ENCODE measurements at regions not wholly inside any gene's neighbourhood (a gene's known extent, or its start where the extent isn't known, plus 50 kb on each side); places are given as distances from the start of the nearest gene placed in this dataset.
A peak's percentile ranks its signal among the peaks of the same experiment; 100 is the strongest.

DNA sequence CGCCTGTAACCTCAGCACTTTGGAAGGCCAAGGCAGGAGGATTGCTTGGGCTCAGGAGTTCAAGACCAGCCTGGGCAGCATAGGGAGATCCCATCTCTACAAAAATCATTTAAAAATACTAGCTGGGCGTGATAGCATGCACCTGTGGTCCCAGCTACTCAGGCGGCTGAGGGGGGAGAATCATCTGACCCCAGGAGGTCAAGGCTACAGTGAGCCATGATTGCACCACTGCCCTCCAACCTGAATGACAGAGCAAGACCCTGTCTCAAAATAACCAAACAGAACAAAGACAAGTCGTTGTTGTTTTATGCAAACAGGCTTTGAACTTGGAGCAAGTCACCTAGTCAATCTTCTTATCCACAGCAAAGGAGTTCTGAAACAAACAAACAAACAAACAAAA, 82.0 kb upstream of the AKAP13 start:
- no peak for ATAC-seq
- no peak for DNase-seq
- intact Hi-C loops (cut with DNase I, micrococcal nuclease), result no loop called here

DNA sequence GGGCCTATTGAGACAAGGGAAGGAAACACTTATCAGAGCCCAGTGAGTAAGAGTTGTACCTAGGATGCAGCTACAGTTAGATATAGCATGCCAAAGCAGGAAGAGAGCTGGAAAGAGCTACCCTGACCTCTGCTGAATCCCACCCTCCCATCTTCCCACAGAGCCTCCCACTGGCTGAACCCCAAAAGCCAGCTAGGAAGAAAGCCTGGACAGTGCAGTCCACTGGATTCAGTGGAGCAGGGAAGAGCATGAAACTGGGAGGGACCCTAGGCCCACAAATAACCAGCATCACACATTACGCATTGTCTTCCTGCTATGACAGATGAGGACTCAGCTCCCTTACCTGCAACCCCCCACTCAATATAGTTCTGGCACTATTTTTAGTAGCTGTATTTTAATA, 81.5 kb upstream of the AKAP13 start:
- DNase-seq, result no peak
- no peak for ATAC-seq
- intact Hi-C loops (cut with DNase I, micrococcal nuclease), result no loop called here

DNA sequence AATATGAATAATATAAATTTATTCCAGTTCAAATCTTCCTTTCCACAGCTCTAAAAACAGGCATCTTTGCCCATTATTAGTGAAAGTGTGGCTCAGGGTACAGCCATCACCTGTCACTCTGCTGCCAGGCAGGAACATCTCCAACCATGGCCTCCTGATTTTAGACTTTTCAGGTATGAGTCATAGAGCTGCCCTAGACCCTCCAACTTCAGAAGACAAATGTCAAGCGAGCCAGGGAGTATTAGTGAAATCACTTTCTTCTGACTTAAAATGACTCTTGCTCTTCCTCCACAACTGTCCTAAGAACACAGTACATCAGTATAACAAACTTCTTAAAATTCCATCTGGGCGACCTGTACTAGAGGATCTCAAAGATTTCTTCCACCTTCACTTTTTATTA, 78.1 kb upstream of the AKAP13 start:
- intact Hi-C loops (cut with DNase I, micrococcal nuclease), result loop anchor here in 1 of 2 donors (10.0 kb wide), 1 partner anchor 123 kb away; no protein-coding TSS in a partner anchor
- ATAC-seq (no peak), DNase-seq (no peak)

DNA sequence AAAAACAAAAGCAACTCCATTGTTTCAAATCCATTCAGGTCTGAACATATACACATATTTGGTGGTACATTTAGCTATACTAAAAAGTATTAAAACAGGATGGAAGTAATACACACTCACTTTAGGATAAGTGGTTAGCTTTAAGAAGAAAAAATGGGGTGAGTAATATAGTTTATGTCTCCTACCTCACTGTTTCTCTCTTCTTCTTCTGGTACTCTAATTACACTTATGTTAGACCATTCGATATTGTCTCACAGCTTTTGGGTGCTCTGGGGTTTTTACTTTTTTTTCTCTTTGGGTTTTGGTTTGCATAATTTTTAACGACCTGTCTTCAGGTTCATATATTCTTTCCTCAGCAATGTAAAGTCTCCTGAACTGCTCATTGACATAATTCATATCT, 75.4 kb upstream of the AKAP13 start:
- intact Hi-C loops (cut with DNase I, micrococcal nuclease), result loop anchor here in 1 of 2 donors (10.0 kb wide), 1 partner anchor 120 kb away; no protein-coding TSS in a partner anchor
- DNase-seq (no peak), ATAC-seq (no peak)

DNA sequence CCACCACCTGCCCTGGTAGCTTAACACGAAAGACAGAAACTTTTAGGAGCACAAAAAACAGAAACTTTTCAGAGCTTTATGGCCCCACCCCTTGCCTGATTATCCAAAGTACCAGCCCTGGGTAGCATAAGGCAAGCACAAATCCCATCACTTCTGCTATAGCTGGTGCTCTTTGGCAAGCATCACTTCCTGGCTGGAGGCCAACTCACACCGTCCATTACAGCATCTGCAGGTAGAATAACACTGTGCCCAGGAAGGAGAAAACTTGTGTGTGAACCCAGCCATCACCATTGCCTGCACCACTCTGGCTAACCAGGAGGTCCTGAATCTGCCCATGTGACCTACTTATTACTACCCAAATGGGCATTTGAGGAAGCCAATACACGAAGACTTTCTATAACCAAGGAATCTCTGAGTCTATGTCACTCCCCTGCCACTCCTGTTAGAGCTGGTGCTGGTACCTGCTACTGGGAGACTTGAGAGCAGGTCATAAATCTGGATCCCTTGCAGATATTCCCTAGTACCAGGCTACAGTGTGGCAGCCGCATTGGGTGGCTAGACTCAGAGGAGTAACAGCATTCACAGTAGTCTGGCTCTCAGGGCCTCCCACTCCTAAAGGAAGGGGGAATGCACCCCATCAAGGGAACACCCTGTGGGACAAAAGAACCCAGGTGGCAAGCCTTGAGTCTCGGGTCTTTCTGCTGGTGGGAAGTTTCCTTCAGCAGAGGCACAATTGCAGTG, 73.3 kb upstream of the AKAP13 start:
- ATAC-seq (peak; percentile 48), DNase-seq (peak in 1 of 2 donors; percentile 62)
- intact Hi-C loops (cut with DNase I, micrococcal nuclease), result loop anchor here in 1 of 2 donors (10.0 kb wide), 1 partner anchor 118 kb away; no protein-coding TSS in a partner anchor

DNA sequence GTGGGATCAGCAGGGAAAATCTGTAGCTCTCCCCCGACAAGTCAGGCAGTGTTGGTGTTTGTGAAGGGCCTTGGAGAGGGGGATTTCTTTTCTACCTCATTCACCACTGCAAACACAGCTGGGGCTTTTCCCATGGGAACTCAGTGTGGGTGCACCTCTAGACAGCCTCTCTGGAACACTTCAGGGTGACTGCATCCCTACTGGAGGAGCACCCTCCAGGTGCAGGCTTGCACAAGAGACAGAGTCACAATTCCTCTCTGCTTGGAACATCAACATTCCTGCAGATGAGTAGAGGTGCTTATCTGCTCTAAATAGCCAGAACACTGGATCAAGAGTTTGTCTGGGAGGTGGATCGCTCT, 72.7 kb upstream of the AKAP13 start:
- ATAC-seq (no peak), DNase-seq (no peak)
- intact Hi-C loops (cut with DNase I, micrococcal nuclease), result loop anchor here in 1 of 2 donors (10.0 kb wide), 1 partner anchor 117 kb away; no protein-coding TSS in a partner anchor

DNA sequence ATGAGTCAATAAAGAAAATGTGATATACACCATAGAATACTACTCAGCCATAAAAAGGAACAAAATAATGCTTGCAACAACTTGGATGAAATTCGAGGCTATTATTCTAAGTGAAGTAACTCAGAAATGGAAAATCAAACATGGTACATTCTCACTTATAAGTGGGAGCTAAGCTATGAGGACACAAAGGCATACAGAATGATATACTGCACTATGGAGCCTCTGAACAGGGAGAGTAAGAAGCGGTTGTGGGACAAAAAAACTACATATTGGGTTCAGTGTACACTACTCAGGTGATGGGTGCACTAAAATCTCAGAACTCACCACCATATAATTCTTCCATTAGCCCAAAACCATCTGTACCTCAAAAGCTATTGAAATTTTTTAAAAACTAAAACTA, 68.8 kb upstream of the AKAP13 start:
- intact Hi-C loops (cut with DNase I, micrococcal nuclease), result no loop called here
- ATAC-seq, result no peak
- DNase-seq, result no peak

DNA sequence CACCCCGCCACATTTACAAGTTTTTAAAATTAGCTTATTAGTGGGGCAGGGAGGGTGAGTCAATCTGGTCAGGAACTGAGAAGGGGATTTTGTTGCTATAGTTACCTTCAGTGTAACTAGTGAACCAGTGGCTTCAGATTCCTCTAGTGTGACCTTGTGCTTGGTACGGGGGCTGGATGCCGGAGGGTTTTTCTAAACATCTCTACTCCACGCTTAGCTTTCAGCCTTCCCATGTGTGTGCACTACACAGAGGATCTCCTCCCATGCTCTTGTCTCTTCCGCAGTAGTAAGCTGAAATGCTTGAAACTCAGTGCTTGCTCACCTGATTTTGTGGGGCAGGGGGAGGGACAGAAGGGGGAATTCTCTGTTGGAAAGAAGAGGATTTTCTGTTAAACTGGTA, 67.9 kb upstream of the AKAP13 start:
- ATAC-seq (no peak), DNase-seq (no peak)
- intact Hi-C loops (cut with DNase I, micrococcal nuclease), result no loop called here

DNA sequence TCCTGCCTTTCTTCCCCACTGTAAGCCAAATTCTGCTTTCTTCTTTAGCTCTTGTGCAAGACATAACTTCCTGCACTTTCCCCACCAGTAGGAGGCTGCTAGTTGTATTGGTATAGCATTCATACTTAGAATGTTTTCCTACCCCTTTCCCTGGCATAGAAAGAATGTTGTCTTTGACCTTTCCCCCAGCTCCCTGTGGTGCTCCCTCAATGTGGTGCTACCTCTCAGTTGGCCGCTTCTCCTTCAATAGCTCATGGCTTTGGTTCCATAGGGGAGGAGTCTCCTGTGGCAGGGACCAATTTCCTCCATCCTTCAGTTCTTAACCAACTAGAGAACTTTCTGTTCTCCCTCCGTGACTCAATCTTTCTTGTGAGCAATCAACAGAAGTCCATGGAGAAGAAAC, 67.5 kb upstream of the AKAP13 start:
- ATAC-seq (no peak), DNase-seq (no peak)
- intact Hi-C loops (cut with DNase I, micrococcal nuclease), result no loop called here

DNA sequence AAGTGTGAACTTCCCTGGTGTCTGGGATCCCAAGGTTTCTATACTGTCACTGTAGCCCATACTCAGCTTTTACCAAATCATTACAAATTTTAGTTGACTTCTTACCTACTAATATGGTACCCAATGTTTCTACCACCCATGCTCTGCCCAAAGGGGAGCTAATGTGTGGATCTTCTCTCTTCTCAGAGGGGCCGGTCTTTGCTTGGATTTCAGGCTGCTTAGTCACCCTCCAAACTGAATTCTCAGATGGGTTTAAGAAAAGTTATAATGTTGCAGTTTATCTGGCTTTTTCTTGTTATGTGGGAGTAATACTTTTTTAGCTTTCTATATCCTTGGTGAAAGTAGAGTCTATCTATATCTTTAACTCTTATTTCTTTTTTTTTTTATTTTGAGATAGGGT, 67.1 kb upstream of the AKAP13 start:
- intact Hi-C loops (cut with DNase I, micrococcal nuclease), result no loop called here
- ATAC-seq (no peak), DNase-seq (no peak)

DNA sequence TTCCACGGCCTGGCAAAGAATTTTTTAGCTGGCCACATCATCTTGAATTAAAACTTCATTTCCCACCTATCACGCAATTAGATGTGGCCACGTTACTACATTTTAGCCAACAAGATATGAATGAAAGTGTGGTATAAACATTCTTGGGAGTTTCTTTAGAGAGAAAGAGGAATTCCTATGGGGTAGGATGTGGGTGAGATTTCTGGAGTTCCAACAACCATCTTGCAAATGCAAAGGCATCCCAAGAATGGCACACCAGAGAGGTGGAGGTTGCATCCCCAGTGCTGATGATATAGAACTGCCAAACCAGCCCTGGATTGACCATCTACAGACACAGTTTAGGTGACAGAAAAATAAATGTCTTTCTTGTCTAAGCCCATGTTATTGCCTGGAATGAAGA, 66.3 kb upstream of the AKAP13 start:
- DNase-seq, result no peak
- intact Hi-C loops (cut with DNase I, micrococcal nuclease), result no loop called here
- no peak for ATAC-seq

DNA sequence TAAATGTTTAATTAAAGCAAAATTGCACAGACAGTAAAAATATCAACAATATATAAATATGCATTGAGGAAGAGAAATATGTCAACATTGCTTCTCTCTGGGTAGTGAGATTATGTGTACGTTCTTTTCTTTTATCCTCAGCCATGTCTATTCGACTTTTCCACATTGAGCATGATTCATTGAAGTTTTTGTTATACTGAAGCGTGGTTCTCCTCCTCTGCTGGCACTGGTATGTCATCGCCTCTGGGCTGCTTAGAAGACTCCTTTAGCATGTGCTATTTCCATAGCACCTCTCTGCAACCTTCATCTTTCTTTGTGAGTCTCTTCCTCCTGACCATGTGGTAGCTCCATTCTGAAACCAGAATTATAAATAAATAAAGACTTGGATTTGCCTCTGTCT, 65.8 kb upstream of the AKAP13 start:
- intact Hi-C loops (cut with DNase I, micrococcal nuclease), result no loop called here
- DNase-seq (no peak), ATAC-seq (no peak)

DNA sequence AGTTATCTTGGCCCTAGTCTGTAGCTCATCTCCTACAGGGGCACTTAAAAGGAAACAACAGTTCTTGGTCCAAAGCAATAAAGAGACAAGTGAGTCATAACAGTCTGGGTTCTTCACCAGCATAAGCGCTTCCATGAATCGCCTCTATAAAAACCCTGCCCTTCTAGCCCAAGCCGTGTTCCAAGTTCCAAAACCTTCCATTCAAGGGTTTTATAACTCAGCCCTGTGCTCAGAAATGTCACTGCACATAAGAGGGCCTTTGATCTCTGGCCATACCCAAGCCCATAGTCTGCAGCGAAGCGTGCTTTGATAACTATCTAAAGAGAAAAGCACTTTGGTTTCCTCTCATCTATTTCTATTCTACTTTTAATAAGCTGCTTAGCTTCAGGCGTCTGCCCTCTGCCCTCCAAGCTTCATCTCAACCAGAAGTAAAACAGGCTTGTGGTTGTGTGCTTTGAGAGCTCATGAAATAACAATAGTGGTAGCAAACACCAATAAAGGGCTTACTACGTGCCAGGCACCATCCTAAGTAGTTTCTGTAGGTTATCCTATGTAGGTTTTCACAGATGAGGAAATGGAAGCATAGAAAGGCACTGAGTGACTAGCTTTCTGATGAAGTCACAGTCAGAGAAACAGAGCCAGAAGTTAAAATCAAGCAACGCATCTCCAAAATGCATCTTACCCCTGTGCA, 64.0 kb upstream of the AKAP13 start:
- DNase-seq, result peak in 1 of 2 donors; percentile 51
- ATAC-seq, result peak; percentile 76
- intact Hi-C loops (cut with DNase I, micrococcal nuclease), result no loop called here

DNA sequence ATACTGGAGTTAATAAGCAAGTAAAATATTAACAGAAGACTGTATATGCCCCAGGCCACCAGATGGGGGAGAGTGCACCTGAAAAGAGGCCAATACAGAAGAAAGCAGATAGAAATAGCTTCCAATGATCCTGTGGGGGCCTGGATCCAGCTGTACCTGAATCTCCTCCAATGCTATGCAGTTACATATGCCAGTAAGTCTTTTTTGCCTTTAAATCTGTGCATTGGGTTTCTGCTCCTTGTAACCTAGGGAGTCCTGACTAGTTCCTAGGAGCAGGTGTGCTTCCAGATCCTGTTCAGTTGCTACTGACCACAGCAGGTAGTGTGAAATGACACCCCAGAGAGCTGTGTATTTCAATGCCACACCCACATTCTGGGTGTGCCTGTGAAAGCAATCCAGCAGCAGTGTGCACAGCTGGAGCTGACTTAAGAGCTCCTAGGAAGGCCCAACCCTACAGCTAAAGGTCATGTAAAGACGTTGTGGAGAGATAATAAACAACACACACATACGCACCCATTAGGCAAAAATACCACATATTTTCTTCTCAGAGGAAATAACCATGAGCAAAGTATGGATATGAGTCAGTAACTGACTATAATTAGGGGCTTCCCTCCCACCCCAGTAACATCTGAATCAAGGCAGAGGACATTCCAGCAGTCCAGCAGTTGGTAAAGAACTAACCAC, 62.2 kb upstream of the AKAP13 start:
- ATAC-seq (peak; percentile 91), DNase-seq (peak; percentile 77 to 90)
- intact Hi-C loops (cut with DNase I, micrococcal nuclease), result no loop called here

DNA sequence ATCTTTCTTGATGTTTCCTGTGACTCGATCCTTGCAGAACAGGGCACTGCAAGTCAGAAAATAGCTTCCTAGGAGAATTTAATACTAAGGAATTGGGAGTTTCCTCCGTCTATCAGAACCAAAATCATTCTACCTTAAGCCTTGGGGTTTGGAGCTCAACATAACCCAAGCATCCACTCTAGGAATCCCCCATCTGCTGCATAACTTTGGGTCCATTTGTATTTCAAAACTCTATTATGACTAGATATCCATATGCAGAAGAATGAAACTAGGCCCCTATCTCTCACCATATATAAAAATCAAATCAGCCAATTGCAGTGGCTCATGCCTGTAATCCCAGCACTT, 61.7 kb upstream of the AKAP13 start:
- DNase-seq, result no peak
- ATAC-seq, result no peak
- intact Hi-C loops (cut with DNase I, micrococcal nuclease), result no loop called here

DNA sequence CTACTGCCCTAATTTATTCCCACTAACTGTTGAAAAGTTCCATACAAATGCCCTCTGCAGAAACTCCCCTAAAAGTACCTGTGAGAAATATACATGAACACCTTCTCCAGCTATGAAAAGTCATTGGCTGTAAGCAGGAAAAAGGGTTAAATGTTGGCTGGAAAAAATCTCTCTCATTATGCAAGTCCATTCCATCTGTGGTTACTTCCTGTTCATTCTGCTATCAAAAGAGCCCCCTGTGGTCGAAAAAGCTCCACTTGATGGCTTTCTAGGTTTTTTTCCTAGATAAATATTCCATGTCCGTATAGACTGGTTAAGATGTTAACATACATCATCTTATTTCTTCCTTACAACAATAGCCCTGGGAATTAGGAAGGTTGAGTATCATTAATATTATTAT, 56.2 kb upstream of the AKAP13 start:
- no peak for ATAC-seq
- no peak for DNase-seq
- intact Hi-C loops (cut with DNase I, micrococcal nuclease), result loop anchor here in 1 of 2 donors (10.0 kb wide), 1 partner anchor 171 kb away; no protein-coding TSS in a partner anchor

DNA sequence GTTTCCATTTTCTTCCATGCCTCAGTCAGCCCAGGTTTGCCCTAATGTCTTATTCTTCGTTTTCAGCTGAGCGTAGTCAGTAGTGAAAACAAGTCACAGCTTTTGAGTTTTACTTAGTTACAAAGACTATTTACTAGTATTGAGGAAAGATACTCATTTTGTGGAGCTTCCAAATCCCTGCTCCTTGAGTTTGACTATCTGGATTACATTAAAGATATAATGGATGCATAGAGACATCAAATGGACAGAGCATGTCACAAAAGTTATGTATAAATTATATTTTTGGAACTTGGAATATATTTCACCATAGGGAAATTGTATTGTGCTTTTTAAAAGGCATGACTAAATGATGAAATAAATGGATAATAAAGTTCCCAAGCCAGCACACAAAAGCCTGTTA, 54.6 kb upstream of the AKAP13 start:
- intact Hi-C loops (cut with DNase I, micrococcal nuclease), result loop anchor here in 1 of 2 donors (10.0 kb wide), 1 partner anchor 169 kb away; no protein-coding TSS in a partner anchor
- DNase-seq, result no peak
- no peak for ATAC-seq

DNA sequence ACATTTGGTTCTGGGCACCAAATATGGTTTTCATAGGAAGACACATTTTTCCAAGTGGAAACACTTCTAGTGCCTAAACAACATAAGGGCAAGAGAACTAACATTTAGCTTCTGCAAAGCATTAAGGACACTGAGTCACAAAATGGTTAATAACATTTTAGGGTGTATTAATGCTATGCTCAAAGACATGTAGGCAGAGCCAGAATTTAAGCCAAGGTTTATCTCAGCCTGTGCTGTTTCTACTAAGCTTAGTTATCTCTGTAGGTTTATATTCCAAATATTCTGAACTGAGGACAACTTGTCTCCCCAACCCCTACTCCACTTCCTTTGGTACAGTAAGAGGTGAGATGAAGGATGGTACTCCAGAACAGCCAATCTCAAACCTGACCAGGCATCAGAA, 54.1 kb upstream of the AKAP13 start:
- DNase-seq, result no peak
- no peak for ATAC-seq
- intact Hi-C loops (cut with DNase I, micrococcal nuclease), result loop anchor here in 1 of 2 donors (10.0 kb wide), 1 partner anchor 169 kb away; no protein-coding TSS in a partner anchor

DNA sequence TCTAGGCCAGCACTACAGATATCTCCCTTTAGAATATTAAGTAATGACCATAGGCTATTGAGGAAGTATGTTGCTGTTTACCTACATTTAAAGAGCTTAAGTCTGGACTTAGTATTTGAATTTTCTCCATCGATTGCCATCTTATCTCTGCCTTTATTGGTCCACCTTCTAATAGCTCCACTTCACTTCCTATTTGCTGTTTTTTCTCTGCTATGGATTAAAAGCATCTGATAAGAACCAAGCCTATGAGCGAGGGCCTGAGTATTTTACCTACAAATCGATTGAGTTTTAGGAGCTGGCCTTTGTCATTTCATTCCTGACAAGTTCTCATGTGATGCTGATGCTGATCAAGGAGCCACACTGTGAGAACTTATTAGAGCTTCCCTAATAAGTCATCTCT, 52.6 kb upstream of the AKAP13 start:
- intact Hi-C loops (cut with DNase I, micrococcal nuclease), result loop anchor here in 1 of 2 donors (10.0 kb wide), 1 partner anchor 167 kb away; no protein-coding TSS in a partner anchor
- ATAC-seq (no peak), DNase-seq (no peak)

Data from left colon (tissue), 2 donors.